ENCODE measurements at regions not wholly inside any gene's neighbourhood (a gene's known extent, or its start where the extent isn't known, plus 50 kb on each side); places are given as distances from the start of the nearest gene placed in this dataset.

GRCh38 chr14:34170882-34171281, 220.0 kb upstream of the EGLN3 start:
- TF ChIP-seq YY1 (IDR thresholded peaks at IDR 0.05; ENCODE audit: insufficient read depth, insufficient read length) (no peak), ZNF274 (IDR thresholded peaks at IDR 0.05; ENCODE audit: low read depth, low read length) (no peak), SUZ12 (IDR thresholded peaks at IDR 0.05; ENCODE audit: extremely low read depth, insufficient read depth, insufficient read length) (no peak)

Data from NT2/D1 (cell line).